ENCODE measurements at regions not wholly inside any gene's neighbourhood (a gene's known extent, or its start where the extent isn't known, plus 50 kb on each side); places are given as distances from the start of the nearest gene placed in this dataset.

- DNase-seq (ENCODE audit: low read depth, low spot score): no peak
Measured at GRCh38 chr4:38230121-38230801, 270.1 kb downstream of the PTTG2 start.

DNA sequence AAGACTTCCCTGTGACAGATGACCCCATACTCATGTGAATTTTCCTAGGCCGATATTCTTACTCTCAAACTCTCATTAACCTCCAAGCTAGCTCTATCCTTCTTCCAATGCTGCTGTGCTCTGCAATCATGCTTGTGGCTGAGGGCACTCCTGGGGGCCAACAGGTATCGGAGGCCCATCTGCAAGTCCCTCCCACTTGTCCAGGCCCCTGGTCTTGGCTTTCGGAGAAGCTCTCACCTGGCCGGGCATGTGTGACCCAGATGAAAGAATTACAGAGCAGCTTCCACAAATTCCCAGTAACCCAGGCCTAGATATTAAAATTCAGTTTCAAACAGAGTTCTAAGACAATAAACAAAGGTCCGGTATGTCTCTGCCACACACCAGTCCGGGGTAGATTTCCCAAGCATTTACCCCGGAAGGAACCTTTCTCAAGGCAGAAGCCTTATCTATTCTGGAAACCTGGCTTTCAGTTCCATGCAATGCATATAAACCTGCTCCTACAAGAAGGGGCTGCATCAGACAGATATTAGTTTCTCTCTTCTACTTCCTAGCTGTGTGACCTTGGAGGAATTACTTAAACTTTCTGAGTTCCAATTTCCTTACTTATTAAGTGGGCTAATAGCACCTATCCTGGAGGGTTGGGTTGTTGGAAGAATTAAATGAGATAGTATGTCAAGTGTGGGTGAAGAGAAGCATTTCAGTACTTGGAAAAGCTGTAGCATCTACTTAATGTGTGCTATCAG lies 270.8 kb downstream of the PTTG2 start:
- DNase-seq (ENCODE audit: low read depth, low spot score): no peak

DNA sequence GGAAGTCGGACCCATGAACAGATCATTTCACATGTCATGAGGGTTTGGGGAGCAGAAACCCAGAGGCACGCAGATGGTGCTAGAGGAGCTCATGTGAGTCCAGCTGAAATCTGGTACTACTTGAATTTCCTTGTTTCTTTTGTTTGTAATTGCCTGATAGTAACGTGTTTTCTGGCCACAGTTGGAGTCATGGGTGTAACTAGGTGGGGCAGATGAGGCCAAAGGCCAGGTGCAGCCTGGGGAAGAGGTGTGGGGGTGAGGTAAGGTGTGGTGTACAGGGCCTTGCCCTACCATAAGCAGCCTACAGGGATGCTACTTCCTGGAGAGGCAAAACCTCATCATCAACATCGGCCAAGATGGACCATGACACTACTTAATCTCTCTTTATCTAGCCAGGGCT lies 271.4 kb downstream of the PTTG2 start:
- no peak for DNase-seq (ENCODE audit: low read depth, low spot score)

- DNase-seq (ENCODE audit: low read depth, low spot score): no peak
Measured at GRCh38 chr4:38232741-38233140, 272.5 kb downstream of the PTTG2 start.

- DNase-seq (ENCODE audit: low read depth, low spot score): no peak
Measured at GRCh38 chr4:38233727-38234480, 273.7 kb downstream of the PTTG2 start.

GRCh38 chr4:38235354-38235753 lies 275.2 kb downstream of the PTTG2 start:
- no peak for DNase-seq (ENCODE audit: low read depth, low spot score)

GRCh38 chr4:38236003-38236402 lies 275.8 kb downstream of the PTTG2 start:
- no peak for DNase-seq (ENCODE audit: low read depth, low spot score)

- DNase-seq (ENCODE audit: low read depth, low spot score): no peak
Measured at GRCh38 chr4:38236503-38236902, 276.3 kb downstream of the PTTG2 start.

- no peak for DNase-seq (ENCODE audit: low read depth, low spot score)
Measured at GRCh38 chr4:38237139-38237538, 276.9 kb downstream of the PTTG2 start.

- DNase-seq (ENCODE audit: low read depth, low spot score): no peak
Measured at GRCh38 chr4:38241541-38241940, 281.3 kb downstream of the PTTG2 start.

DNA sequence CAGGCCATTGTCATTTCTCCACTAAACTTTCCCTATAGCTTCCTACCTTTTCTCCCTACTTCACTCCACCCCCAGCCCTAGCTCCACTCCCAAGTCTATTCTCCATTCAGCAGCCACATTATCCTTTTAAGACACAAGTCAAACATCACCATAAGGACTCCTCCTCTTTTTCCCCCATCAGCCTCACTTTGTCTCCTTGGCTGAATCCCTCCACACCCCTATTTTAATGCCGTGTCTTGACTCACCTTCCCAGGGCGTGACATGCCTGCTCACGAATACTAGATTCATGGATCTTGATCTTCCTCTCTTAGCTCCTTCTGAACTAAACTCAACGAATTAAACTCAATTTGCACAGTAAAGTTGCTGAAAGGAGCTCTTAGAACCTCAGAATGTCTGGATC lies 281.9 kb downstream of the PTTG2 start:
- DNase-seq (ENCODE audit: low read depth, low spot score): no peak

DNA sequence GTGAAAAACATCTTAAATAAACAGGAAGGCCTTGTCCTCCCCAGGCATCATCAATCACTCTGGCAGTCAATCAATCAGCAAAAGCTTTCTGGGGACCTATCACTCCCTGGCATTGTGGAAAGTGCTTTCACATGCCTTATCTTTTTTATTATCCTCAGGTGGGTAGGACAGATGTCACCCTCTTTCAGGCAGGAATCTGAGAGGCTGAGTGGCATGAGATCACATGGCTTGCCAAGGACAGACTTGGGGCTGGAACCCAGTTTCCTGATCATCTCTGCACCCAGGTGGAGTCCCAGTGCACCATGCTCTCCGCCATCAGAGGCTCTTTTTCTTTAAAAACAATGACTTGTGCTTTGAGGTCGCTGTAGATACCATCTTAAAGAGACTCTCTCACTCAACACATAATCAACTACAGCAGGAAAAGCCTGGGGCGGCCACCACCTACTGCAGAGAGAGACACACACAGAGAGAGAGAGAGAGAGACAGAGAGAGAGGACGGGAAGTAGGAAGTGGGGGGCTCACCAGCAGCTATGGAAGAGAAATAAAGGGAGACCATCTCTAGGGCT lies 282.7 kb downstream of the PTTG2 start:
- no peak for DNase-seq (ENCODE audit: low read depth, low spot score)

DNA sequence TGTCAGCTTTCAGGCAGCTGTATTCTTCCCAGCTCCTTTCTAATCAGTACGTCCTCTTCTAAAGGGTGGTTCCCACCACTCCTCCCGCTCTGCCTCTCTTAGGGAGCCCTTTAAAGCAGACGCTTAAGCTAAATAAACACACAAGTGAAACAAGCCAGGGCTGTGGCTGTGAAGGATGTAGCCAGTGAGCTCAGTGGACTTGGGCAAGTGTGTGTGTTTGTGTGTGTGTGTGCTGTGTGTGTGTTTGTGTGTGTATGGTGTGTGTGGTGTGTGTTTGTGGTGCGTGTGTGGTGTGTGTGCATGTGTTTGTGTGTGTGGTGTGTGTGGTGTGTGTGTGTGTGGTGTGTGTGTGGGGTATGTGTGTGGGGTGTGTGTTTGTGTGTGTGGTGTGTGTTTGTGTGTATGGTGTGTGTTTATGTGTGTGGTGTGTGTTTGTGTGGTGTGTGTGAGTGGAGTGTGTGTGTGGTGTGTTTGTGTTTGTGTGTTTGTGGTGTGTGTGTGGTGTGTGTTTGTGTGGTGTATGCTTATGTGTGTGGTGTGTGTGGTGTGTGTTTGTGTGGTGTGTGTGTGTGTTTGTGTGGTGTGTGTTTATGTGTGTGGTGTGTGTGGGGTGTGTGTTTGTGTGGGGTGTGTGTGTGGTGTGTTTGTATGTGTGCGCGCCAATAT lies 283.3 kb downstream of the PTTG2 start:
- no peak for DNase-seq (ENCODE audit: low read depth, low spot score)

- no peak for DNase-seq (ENCODE audit: low read depth, low spot score)
Measured at GRCh38 chr4:38254825-38255224, 294.6 kb downstream of the PTTG2 start.

- no peak for DNase-seq (ENCODE audit: low read depth, low spot score)
Measured at GRCh38 chr4:38255572-38255971, 295.4 kb downstream of the PTTG2 start.

DNA sequence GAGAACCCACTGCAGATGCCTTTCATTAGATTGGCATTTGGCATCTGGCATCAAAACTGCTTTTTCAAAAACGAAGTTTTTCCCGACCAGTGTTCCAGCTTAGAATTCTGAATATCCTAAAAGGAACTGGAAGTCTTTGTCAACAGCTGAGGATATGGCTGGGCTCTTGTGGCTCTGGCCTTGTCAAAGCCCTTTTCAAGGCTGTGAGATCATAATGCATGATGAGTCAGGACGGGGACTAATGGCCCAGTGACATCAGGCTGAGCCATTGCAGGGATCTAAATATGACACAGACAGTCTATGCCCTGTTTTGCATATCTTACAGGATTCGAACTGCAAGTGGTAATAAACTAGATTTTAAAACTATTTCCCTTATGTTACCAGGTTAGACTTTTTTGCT lies 306.4 kb downstream of the PTTG2 start:
- no peak for DNase-seq (ENCODE audit: low read depth, low spot score)

- no peak for DNase-seq (ENCODE audit: low read depth, low spot score)
Measured at GRCh38 chr4:38268108-38268820, 308.1 kb downstream of the PTTG2 start.

DNA sequence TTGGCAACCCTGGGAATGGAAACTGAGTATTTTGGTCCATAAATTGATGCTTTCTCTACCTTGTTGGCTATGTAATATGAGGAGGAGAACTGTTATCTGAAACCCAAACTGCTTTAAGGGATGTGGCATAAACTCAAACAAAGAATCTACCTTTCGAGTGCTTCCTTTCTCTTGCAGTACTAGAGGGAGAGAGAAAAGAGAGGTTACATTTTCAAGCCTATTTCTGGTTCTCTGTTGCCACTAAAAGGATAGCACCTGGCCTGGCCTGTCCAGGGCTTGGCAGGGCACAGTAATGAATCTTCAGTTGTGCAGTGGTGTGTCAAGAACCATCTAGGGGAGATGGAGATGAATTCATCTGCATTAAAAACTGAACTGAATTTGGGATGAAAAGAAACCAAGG lies 308.6 kb downstream of the PTTG2 start:
- DNase-seq (ENCODE audit: low read depth, low spot score): no peak

GRCh38 chr4:38273407-38273806 lies 313.2 kb downstream of the PTTG2 start:
- no peak for DNase-seq (ENCODE audit: low read depth, low spot score)

DNA sequence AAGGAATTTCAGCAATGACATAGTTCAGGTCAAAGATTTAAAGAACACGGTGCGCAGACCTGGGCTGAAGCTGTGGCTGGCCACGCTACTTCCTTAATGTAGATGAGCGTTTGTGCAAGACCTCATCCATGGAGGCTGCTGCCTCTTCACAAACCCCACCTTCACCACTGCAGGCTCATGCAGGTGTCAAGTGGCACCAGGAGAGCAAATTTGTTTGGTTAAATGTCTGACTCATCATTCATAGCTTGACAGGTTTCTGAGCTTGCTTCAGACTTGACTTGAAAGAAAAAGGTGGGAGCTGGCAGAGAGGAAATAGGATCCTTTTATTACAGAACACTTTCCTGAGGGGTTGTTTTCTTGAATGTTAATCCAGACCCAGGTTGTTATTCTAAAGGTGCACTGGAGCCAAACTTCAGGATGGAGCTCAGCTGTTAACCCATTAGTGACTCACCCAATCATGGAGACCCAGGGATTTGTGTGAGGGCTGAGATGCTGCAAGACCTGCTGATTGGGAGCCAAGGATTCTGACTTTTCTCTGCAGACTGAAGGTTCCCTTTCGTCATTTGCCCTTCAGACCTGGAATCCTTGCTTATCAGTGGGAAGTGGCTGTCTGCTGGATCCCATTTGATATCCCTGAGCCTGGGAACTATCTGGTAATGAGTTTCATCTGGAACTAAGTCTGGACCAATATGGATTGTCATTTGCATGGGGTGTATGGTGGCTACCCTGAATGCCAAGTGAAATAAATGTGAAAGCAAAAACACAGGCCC lies 315.3 kb downstream of the PTTG2 start:
- DNase-seq (ENCODE audit: low read depth, low spot score): no peak
